Neural cell (in vitro differentiated cells): ENCODE measurements at regions not wholly inside any gene's neighbourhood (a gene's known extent, or its start where the extent isn't known, plus 50 kb on each side); places are given as distances from the start of the nearest gene placed in this dataset.

Experiments
- H2AFZ ChIP-seq: fragments of 200-600, 300-800 bp; sonication (generic), shearing (Covaris generic); 2 replicates; pipeline ENCODE4 v1.6.0; 2014; ENCODE audit warnings: low read depth, mild to moderate bottlenecking, antibody characterized with exemption, low read length, moderate library complexity
- H3F3A ChIP-seq: fragments of 200-600 bp; shearing (Covaris generic); 2 replicates; pipeline ENCODE4 v1.6.1; 2016; ENCODE audit warnings: mild to moderate bottlenecking, moderate library complexity, mixed read lengths, antibody characterized with exemption, low read length; ENCODE audit not compliant: insufficient read depth, poor library complexity, severe bottlenecking
- H3K27ac ChIP-seq: fragments of 200-600, 300-800 bp; sonication (generic), shearing (Covaris generic); 2 replicates; pipeline ENCODE4 v1.5.1; 2014; ENCODE audit warnings: mild to moderate bottlenecking, low read length, moderate library complexity
- H3K27me3 ChIP-seq: fragments of 300-800, 200-600 bp; sonication (generic), shearing (Covaris generic); 2 replicates; pipeline ENCODE4 v1.6.0; 2014; ENCODE audit warnings: mild to moderate bottlenecking, low read depth, low read length, moderate library complexity; ENCODE audit not compliant: insufficient read depth
- H3K36me3 ChIP-seq: fragments of 300-800, 200-600 bp; sonication (generic), shearing (Covaris generic); 2 replicates; pipeline ENCODE4 v1.5.1; 2014; ENCODE audit warnings: mild to moderate bottlenecking, antibody characterized with exemption, low read length, moderate library complexity; ENCODE audit not compliant: insufficient read depth
- H3K4me2 ChIP-seq: fragments of 300-800, 200-600 bp; sonication (generic), shearing (Covaris generic); 2 replicates; pipeline ENCODE4 v1.6.0; 2014; ENCODE audit warnings: mild to moderate bottlenecking, low read length
- H3K4me3 ChIP-seq: fragments of 300-800, 200-600 bp; sonication (generic), shearing (Covaris generic); 2 replicates; pipeline ENCODE4 v1.5.1; 2014; ENCODE audit warnings: mild to moderate bottlenecking, low read length, moderate library complexity
- H3K79me2 ChIP-seq: fragments of 200-600 bp; shearing (Covaris generic); replicated peaks from 2 replicates; pipeline ENCODE4 v1.6.0; 2014; ENCODE audit warnings: mild to moderate bottlenecking, low read length, moderate library complexity; ENCODE audit not compliant: insufficient read depth
- H3K9ac ChIP-seq: fragments of 300-800, 200-600 bp; sonication (generic), shearing (Covaris generic); 2 replicates; pipeline ENCODE4 v1.6.1; 2016; ENCODE audit warnings: mild to moderate bottlenecking, low read length, mixed read lengths
- H3K9me2 ChIP-seq: fragments of 200-600 bp; shearing (Covaris generic); 2 replicates; pipeline ENCODE4 v1.6.1; 2016; ENCODE audit warnings: mild to moderate bottlenecking, low read length, mixed read lengths; ENCODE audit not compliant: insufficient read depth
- H3K9me3 ChIP-seq: fragments of 200-600, 300-800 bp; sonication (generic), shearing (Covaris generic); 2 replicates; pipeline ENCODE4 v1.6.1; 2016; ENCODE audit warnings: mild to moderate bottlenecking, mixed run types, low read length, moderate library complexity, mixed read lengths
- H4K20me1 ChIP-seq: fragments of 200-600 bp; shearing (Covaris generic); 2 replicates; pipeline ENCODE4 v1.6.1; 2016; ENCODE audit warnings: mild to moderate bottlenecking, mixed run types; ENCODE audit not compliant: insufficient read depth
- EP300 ChIP-seq: fragments of 450-650 bp; conservative IDR thresholded peaks from 2 replicates; pipeline ENCODE4 v1.6.1; 2014; ENCODE audit warnings: antibody characterized with exemption, mild to moderate bottlenecking, moderate library complexity; ENCODE audit not compliant: poor library complexity, severe bottlenecking
- EZH2 ChIP-seq: fragments of 200-600, 300-800 bp; shearing (Covaris generic), sonication (generic); IDR thresholded peaks from 2 replicates; pipeline ENCODE4 v1.6.1; 2014; ENCODE audit warnings: antibody characterized with exemption, low read length, borderline replicate concordance, mild to moderate bottlenecking; ENCODE audit not compliant: insufficient read depth, poor library complexity, severe bottlenecking
- MXI1 ChIP-seq: fragments of 450-650 bp; conservative IDR thresholded peaks from 2 replicates; pipeline ENCODE4 v1.6.1; 2014; ENCODE audit warnings: antibody characterized with exemption, mild to moderate bottlenecking; ENCODE audit not compliant: poor library complexity, severe bottlenecking
- POLR2AphosphoS5 ChIP-seq: IDR thresholded peaks from 2 replicates; pipeline ENCODE4 v1.6.1; 2012
- RAD21 ChIP-seq: fragments of 450-650 bp; conservative IDR thresholded peaks from 2 replicates; pipeline ENCODE4 v1.6.1; 2014; ENCODE audit warnings: antibody characterized with exemption, mild to moderate bottlenecking, moderate library complexity
- REST ChIP-seq: IDR thresholded peaks from 2 replicates; pipeline ENCODE4 v1.6.1; 2012; ENCODE audit warnings: borderline replicate concordance
- SMC3 ChIP-seq: fragments of 450-650 bp; conservative IDR thresholded peaks from 2 replicates; pipeline ENCODE4 v1.6.1; 2014; ENCODE audit warnings: antibody characterized with exemption, mild to moderate bottlenecking, moderate library complexity; ENCODE audit not compliant: poor library complexity
- TAF1 ChIP-seq: IDR thresholded peaks from 2 replicates; pipeline ENCODE4 v1.6.1; 2012; ENCODE audit warnings: low read depth
- TF ChIP-seq, protein P1 (sequence below): fragments of 450-650 bp; IDR thresholded peaks from 2 replicates; pipeline ENCODE4 v1.5.1; 2014; ENCODE audit warnings: antibody characterized with exemption, mild to moderate bottlenecking, moderate library complexity; ENCODE audit not compliant: poor library complexity, severe bottlenecking

- no peaks in the 10 kb centered on the region for H3K36me3 ChIP-seq
- no peaks in the 10 kb centered on the region for H3K9me2 ChIP-seq
- no peak overlapping the region for H3K4me2 ChIP-seq
Observed at GRCh38 chr10:44071479-44071878, 313.4 kb downstream of the CXCL12 start.

GRCh38 chr10:44070282-44070681 lies 314.6 kb downstream of the CXCL12 start:
- Histone ChIP-seq H3K79me2 (no peaks in the 10 kb centered on the region), H3K9me3 (no peaks in the 10 kb centered on the region), H3K9me2 (no peaks in the 10 kb centered on the region), H3F3A (no peaks in the 10 kb centered on the region), H4K20me1 (no peaks in the 10 kb centered on the region), H2AFZ (no peak overlapping the region), H3K4me3 (no peak overlapping the region), H3K9ac (no peak overlapping the region), H3K27me3 (no peaks in the 10 kb centered on the region), H3K4me2 (no peak overlapping the region), H3K27ac (no peak overlapping the region), H3K36me3 (no peaks in the 10 kb centered on the region)
- no peak for TF ChIP-seq EZH2
- no peak for TF ChIP-seq TAF1
- no peak for TF ChIP-seq REST
- no peak for TF ChIP-seq POLR2AphosphoS5
- TF ChIP-seq EP300, result no peak

More at GRCh38 chr10:44071479-44071878, 313.4 kb downstream of the CXCL12 start:
- Histone ChIP-seq H3K9me3 (no peaks in the 10 kb centered on the region), H3F3A (no peaks in the 10 kb centered on the region), H3K79me2 (no peaks in the 10 kb centered on the region), H4K20me1 (no peaks in the 10 kb centered on the region), H3K9ac (no peak overlapping the region), H3K4me3 (no peak overlapping the region), H3K27ac (no peak overlapping the region), H2AFZ (no peak overlapping the region), H3K27me3 (no peaks in the 10 kb centered on the region)
- TF ChIP-seq MXI1 (no peak), SMC3 (no peak), RAD21 (no peak), EP300 (no peak), TAF1 (no peak), EZH2 (no peak), POLR2AphosphoS5 (no peak), REST (no peak)
- TF ChIP-seq, protein P1, sequence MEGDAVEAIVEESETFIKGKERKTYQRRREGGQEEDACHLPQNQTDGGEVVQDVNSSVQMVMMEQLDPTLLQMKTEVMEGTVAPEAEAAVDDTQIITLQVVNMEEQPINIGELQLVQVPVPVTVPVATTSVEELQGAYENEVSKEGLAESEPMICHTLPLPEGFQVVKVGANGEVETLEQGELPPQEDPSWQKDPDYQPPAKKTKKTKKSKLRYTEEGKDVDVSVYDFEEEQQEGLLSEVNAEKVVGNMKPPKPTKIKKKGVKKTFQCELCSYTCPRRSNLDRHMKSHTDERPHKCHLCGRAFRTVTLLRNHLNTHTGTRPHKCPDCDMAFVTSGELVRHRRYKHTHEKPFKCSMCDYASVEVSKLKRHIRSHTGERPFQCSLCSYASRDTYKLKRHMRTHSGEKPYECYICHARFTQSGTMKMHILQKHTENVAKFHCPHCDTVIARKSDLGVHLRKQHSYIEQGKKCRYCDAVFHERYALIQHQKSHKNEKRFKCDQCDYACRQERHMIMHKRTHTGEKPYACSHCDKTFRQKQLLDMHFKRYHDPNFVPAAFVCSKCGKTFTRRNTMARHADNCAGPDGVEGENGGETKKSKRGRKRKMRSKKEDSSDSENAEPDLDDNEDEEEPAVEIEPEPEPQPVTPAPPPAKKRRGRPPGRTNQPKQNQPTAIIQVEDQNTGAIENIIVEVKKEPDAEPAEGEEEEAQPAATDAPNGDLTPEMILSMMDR, result no peak
